ENCODE measurements at regions not wholly inside any gene's neighbourhood (a gene's known extent, or its start where the extent isn't known, plus 50 kb on each side); places are given as distances from the start of the nearest gene placed in this dataset.

- TF ChIP-seq CTCF (IDR thresholded peaks at IDR 0.05) = no peak
- no peak for TF ChIP-seq POLR2A (IDR thresholded peaks at IDR 0.05)
- no peak for TF ChIP-seq POLR2AphosphoS5 (IDR thresholded peaks at IDR 0.05)
- no peak for TF ChIP-seq EP300 (IDR thresholded peaks at IDR 0.05)
Measured at GRCh38 chr1:99580451-99580850, 65.5 kb upstream of the PALMD start.

Data from gastroesophageal sphincter (tissue), 3 donors.